Astrocyte (in vitro differentiated cells and primary cell): ENCODE measurements at regions not wholly inside any gene's neighbourhood (a gene's known extent, or its start where the extent isn't known, plus 50 kb on each side); places are given as distances from the start of the nearest gene placed in this dataset.

Source experiments
- DNase-seq: peaks from one replicate; pipeline ENCODE4 v3.0.0-alpha.2; 2010; ENCODE audit warnings: low read depth
- FAIRE-seq: peaks from 2 replicates; lab custom pipeline; 2011; peaks lifted over from hg19 to GRCh38; lab: Jason Lieb, UNC
- H2AFZ ChIP-seq: 2 replicates; pipeline ENCODE4 v1.6.0; 2012; ENCODE audit warnings: low read depth, low read length, inconsistent platforms
- H3K27ac ChIP-seq: 2 replicates; pipeline ENCODE4 v1.5.1; 2011; ENCODE audit warnings: low read depth, low read length, inconsistent platforms
- H3K27me3 ChIP-seq: 2 replicates; pipeline ENCODE4 v1.6.0; 2011; ENCODE audit warnings: low read length, inconsistent platforms; ENCODE audit not compliant: insufficient read depth
- H3K36me3 ChIP-seq: 2 replicates; pipeline ENCODE4 v1.5.1; 2011; ENCODE audit warnings: low read length, inconsistent platforms; ENCODE audit not compliant: insufficient read depth
- H3K4me1 ChIP-seq: 2 replicates; pipeline ENCODE4 v1.5.1; 2011; ENCODE audit warnings: low read length, inconsistent platforms; ENCODE audit not compliant: insufficient read depth
- H3K4me2 ChIP-seq: 2 replicates; pipeline ENCODE4 v1.6.0; 2012; ENCODE audit warnings: low read length, inconsistent platforms
- H3K4me3 ChIP-seq: 2 replicates; pipeline ENCODE4 v1.5.1; 2011; ENCODE audit warnings: low read depth, mild to moderate bottlenecking, low read length, inconsistent platforms; ENCODE audit not compliant: insufficient read depth
- H3K79me2 ChIP-seq: 2 replicates; pipeline ENCODE4 v1.6.0; 2012; ENCODE audit warnings: mild to moderate bottlenecking, low read length, inconsistent platforms; ENCODE audit not compliant: insufficient read depth
- H3K9ac ChIP-seq: 2 replicates; pipeline ENCODE4 v1.6.0; 2012; ENCODE audit warnings: mild to moderate bottlenecking, low read length, inconsistent platforms
- H3K9me3 ChIP-seq: 2 replicates; pipeline ENCODE4 v1.5.1; 2012; ENCODE audit warnings: low read depth, mild to moderate bottlenecking, low read length, inconsistent platforms; ENCODE audit not compliant: insufficient read depth
- H4K20me1 ChIP-seq: 2 replicates; pipeline ENCODE4 v1.6.0; 2012; ENCODE audit warnings: low read length, inconsistent platforms; ENCODE audit not compliant: insufficient read depth
- H3K27ac Mint-ChIP-seq: one replicate; pipeline ENCODE4 v1.8.0; 2021; ENCODE audit warnings: mild to moderate bottlenecking, mixed read lengths; ENCODE audit not compliant: unreplicated experiment
- H3K27me3 Mint-ChIP-seq: one replicate; pipeline ENCODE4 v1.8.0; 2021; ENCODE audit warnings: low read depth, mixed read lengths; ENCODE audit not compliant: unreplicated experiment
- H3K36me3 Mint-ChIP-seq: one replicate; pipeline ENCODE4 v1.8.0; 2021; ENCODE audit warnings: low read depth, mixed read lengths; ENCODE audit not compliant: unreplicated experiment
- H3K4me1 Mint-ChIP-seq: one replicate; pipeline ENCODE4 v1.8.0; 2021; ENCODE audit warnings: low read depth, mixed read lengths; ENCODE audit not compliant: unreplicated experiment
- H3K4me3 Mint-ChIP-seq: one replicate; pipeline ENCODE4 v1.8.0; 2021; ENCODE audit warnings: mild to moderate bottlenecking, moderate library complexity, mixed read lengths; ENCODE audit not compliant: unreplicated experiment
- H3K9me3 Mint-ChIP-seq: one replicate; pipeline ENCODE4 v1.8.0; 2021; ENCODE audit warnings: mild to moderate bottlenecking, mixed read lengths; ENCODE audit not compliant: unreplicated experiment
- EZH2 ChIP-seq: IDR thresholded peaks from 2 replicates; pipeline ENCODE4 v1.6.1; 2012; ENCODE audit warnings: mild to moderate bottlenecking, low read length, inconsistent platforms; ENCODE audit not compliant: insufficient read depth
- TF ChIP-seq, protein P1 (sequence below): IDR thresholded peaks from 2 replicates; pipeline ENCODE4 v1.5.1; 2011; ENCODE audit warnings: low read depth, mild to moderate bottlenecking, inconsistent platforms, low read length, moderate library complexity; ENCODE audit not compliant: insufficient read depth

DNA sequence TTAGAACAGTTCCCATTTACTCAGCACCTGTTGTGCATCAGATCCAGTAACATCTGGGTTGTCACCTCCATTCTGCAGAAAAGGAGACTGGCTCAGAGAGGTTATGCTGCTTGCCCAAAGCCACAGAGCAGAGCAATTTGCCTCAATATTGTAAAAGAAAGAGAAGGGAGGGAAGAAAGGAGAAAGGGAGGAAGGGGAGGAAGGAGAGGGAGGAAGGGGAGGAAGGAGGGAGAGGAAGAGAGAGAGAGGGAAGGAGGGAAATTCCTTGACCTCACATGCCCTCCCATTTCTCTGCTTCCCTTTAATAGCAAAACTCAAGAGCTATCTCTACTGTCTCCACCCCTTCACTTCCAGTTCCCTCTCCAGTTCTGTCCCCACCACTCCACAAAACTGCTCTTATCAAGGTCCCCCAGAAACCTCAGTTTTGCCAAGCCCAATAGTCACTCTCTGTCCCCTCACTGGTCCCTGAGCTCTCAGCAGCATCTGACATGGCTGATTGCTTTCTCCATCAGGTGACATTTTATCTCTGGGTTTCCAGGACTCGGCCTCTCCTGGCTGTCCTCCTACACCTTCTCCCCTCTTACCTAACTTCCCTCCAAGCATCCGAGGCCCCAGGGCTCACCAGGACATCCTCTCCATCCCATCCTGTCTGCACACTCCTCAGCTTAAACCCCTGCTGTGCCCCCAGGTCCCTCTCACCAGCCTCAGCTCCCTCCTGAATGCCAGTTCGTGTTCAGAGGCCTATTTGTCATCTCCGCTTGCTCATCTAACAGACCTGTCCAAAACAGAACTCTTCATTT, 104.7 kb upstream of the LINGO1 start:
- H3K27ac Mint-ChIP-seq = no peak overlapping the region
- H3K36me3 Mint-ChIP-seq = no peaks in the 10 kb centered on the region

GRCh38 chr15:77734306-77734705, 101.6 kb upstream of the LINGO1 start:
- H3K4me1 ChIP-seq = no peaks in the 10 kb centered on the region
- Mint-ChIP-seq H3K4me1 (no peaks in the 10 kb centered on the region), H3K9me3 (no peaks in the 10 kb centered on the region), H3K27me3 (peaks cover 73% of the 10 kb centered on the region), H3K4me3 (no peak overlapping the region), H3K27ac (no peak overlapping the region), H3K36me3 (no peaks in the 10 kb centered on the region)
- no peak overlapping the region for H3K4me2 ChIP-seq
- H3K79me2 ChIP-seq = no peaks in the 10 kb centered on the region
- DNase-seq = no peak
- TF ChIP-seq, protein P1, sequence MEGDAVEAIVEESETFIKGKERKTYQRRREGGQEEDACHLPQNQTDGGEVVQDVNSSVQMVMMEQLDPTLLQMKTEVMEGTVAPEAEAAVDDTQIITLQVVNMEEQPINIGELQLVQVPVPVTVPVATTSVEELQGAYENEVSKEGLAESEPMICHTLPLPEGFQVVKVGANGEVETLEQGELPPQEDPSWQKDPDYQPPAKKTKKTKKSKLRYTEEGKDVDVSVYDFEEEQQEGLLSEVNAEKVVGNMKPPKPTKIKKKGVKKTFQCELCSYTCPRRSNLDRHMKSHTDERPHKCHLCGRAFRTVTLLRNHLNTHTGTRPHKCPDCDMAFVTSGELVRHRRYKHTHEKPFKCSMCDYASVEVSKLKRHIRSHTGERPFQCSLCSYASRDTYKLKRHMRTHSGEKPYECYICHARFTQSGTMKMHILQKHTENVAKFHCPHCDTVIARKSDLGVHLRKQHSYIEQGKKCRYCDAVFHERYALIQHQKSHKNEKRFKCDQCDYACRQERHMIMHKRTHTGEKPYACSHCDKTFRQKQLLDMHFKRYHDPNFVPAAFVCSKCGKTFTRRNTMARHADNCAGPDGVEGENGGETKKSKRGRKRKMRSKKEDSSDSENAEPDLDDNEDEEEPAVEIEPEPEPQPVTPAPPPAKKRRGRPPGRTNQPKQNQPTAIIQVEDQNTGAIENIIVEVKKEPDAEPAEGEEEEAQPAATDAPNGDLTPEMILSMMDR = no peak
- no peak for TF ChIP-seq EZH2
- peaks cover 20% of the 10 kb centered on the region for H3K27me3 ChIP-seq
- H3K9ac ChIP-seq = no peak overlapping the region
- no peak for FAIRE-seq
- no peaks in the 10 kb centered on the region for H3K36me3 ChIP-seq
- H3K27ac ChIP-seq = no peak overlapping the region
- H2AFZ ChIP-seq = no peak overlapping the region
- H3K9me3 ChIP-seq = no peaks in the 10 kb centered on the region
- H3K4me3 ChIP-seq = no peak overlapping the region
- no peaks in the 10 kb centered on the region for H4K20me1 ChIP-seq

More for the DNA sequence above, 104.7 kb upstream of the LINGO1 start:
- Mint-ChIP-seq H3K4me1 (no peaks in the 10 kb centered on the region), H3K9me3 (no peaks in the 10 kb centered on the region), H3K4me3 (no peak overlapping the region), H3K27me3 (peaks cover 59% of the 10 kb centered on the region)
- Histone ChIP-seq H3K9me3 (no peaks in the 10 kb centered on the region), H3K27me3 (peaks cover 30% of the 10 kb centered on the region), H3K4me3 (no peak overlapping the region), H3K79me2 (no peaks in the 10 kb centered on the region), H3K36me3 (no peaks in the 10 kb centered on the region), H3K27ac (no peak overlapping the region), H3K4me1 (no peaks in the 10 kb centered on the region), H4K20me1 (no peaks in the 10 kb centered on the region), H2AFZ (no peak overlapping the region), H3K4me2 (no peak overlapping the region), H3K9ac (no peak overlapping the region)
- FAIRE-seq = no peak
- no peak for DNase-seq
- no peak for TF ChIP-seq EZH2
- TF ChIP-seq, protein P1 = no peak

- no peaks in the 10 kb centered on the region for H3K9me3 ChIP-seq
- H2AFZ ChIP-seq = no peak overlapping the region
- no peak overlapping the region for H3K4me2 ChIP-seq
- H3K27ac ChIP-seq = no peak overlapping the region
- H3K4me1 ChIP-seq = no peaks in the 10 kb centered on the region
- TF ChIP-seq, protein P1 = no peak
- no peak for TF ChIP-seq EZH2
- H3K27me3 Mint-ChIP-seq = peaks cover 75% of the 10 kb centered on the region
- H3K36me3 ChIP-seq = no peaks in the 10 kb centered on the region
- no peaks in the 10 kb centered on the region for H3K9me3 Mint-ChIP-seq
- no peak for DNase-seq
- no peak overlapping the region for H3K4me3 Mint-ChIP-seq
- no peak for FAIRE-seq
- peaks cover 1% of the 10 kb centered on the region for H3K36me3 Mint-ChIP-seq
- no peak overlapping the region for H3K27ac Mint-ChIP-seq
- H4K20me1 ChIP-seq = no peaks in the 10 kb centered on the region
- no peaks in the 10 kb centered on the region for H3K79me2 ChIP-seq
- no peak overlapping the region for H3K4me3 ChIP-seq
- no peak overlapping the region for H3K9ac ChIP-seq
- H3K4me1 Mint-ChIP-seq = no peaks in the 10 kb centered on the region
- peaks cover 16% of the 10 kb centered on the region for H3K27me3 ChIP-seq
Measured at GRCh38 chr15:77733579-77734300, 101.0 kb upstream of the LINGO1 start.
